ENCODE measurements at regions not wholly inside any gene's neighbourhood (a gene's known extent, or its start where the extent isn't known, plus 50 kb on each side); places are given as distances from the start of the nearest gene placed in this dataset.

- TF ChIP-seq EZH2 (IDR thresholded peaks at IDR 0.05; ENCODE audit: low read length, missing control alignments) = no peak
- TF ChIP-seq CTCF (conservative IDR thresholded peaks at IDR 0.05 in 1 of 2, IDR thresholded peaks at IDR 0.05 in 1 of 2; ENCODE audit: low read depth in 1 of 2, low read length in 2 of 2) = no peak
These were observed 240.5 kb downstream of the TGFB2 start for GRCh38 chr1:218585511-218586184.
